HG02973 (cell line): ENCODE measurements at regions not wholly inside any gene's neighbourhood (a gene's known extent, or its start where the extent isn't known, plus 50 kb on each side); places are given as distances from the start of the nearest gene placed in this dataset.

Experiments
- ATAC-seq: cut with Tn5 transposase; IDR thresholded peaks from one replicate; pipeline ENCODE4 v1.9.1; 2021; ENCODE audit warnings: moderate library complexity; ENCODE audit not compliant: unreplicated experiment

DNA sequence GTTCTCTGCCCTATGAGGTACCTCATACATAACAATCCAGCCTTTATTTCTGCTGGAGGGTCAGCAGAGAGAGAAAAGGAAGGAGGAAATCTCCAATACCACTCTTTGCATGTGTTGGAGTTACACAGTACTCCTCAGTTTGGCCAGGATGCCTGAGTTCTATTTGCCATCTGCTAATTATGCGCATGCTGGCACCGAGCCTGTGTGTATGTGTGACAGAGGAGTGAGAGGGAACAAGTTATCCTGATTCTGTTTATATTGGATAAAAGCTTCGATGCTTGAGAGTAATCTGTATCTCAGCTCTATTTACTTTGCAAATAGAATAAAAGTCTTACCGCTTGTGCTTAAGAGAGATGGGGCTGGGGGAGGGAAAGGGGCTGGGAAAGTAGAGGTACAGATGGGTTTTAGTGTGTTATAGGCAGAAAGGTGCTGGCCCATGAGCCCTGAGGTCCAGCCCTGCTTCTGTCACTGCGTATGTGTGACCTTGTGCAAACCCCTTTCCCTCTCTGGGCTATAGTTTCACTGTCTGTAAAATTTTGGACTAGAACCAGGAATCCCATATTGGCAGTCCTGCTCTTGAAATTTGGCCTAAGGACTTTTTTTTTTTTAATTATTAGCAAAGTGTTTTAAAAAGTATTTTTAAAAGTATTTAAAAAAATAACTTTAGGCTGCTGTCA is 54.5 kb upstream of the PLXNA2 start:
- ATAC-seq = no peak

- ATAC-seq = no peak
These were observed 56.0 kb upstream of the PLXNA2 start for GRCh38 chr1:208300084-208300770.

DNA sequence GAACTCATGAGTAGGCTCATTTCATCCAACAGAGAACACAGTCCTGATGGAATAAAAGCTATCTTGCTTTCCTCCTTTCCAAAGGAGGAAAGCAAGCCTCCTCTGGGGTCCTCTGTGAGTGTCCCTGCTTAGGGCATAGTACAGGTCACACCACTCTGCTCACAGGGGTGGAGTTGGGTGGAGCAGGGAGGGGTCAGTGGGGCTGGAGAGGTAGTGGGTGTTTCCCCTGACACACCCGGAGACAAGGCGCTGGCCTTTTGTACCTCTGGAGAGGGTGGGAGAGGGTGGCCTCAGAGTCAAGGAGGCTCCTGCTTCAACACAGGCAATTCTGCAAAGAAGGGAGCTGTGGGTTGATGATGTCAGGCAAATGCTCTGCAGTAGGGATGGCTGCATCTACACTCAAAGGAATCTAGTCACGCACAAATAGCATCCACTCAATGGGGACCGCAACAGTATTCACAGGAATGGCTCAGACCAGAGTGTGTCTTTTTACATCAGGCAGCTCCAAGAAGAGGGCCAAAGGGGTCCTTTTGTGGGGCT is 58.6 kb upstream of the PLXNA2 start:
- no peak for ATAC-seq

- no peak for ATAC-seq
These were observed 59.8 kb upstream of the PLXNA2 start for GRCh38 chr1:208303743-208304712.

- no peak for ATAC-seq
These were observed 64.0 kb upstream of the PLXNA2 start for GRCh38 chr1:208308221-208308620.

DNA sequence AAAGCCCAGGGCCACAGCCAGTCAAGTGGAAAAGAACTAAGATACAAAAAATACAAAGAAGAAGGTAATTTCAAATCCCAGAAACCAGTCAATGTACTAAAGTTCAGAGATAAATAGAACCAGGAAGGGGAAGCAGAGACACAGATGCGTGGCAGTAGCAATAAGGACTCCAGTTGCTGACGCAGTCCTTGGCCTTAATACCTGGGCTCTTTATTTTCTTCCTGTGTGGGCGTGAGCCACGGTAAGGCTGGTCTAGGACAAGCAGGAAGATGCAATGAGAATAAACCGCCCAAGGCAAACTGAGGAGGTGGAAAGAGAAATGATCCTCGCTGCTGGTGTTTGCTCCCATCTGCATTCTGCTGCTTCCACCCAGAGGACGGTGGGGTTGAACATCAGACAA is 65.6 kb upstream of the PLXNA2 start:
- ATAC-seq = no peak

DNA sequence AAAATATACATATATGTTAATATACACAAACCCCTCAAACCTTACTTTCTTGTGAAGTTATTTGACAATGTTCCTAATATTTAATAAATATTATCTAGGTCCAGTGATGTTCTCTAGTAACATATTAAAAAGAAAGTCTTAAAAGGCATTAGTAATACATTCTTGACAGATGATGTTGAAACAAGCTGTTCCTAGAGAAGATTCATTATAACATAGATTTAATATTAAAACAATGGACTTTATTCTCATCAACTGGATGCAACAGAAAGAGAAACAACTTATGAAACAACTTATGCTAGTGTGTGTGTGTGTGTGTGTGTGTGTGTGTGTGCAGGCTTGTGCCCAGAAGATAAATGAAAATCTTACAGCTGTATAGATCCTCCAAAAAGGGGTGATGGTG is 68.5 kb upstream of the PLXNA2 start:
- ATAC-seq = no peak

GRCh38 chr1:208314431-208314830 is 70.2 kb upstream of the PLXNA2 start:
- no peak for ATAC-seq

- no peak for ATAC-seq
These were observed 74.1 kb upstream of the PLXNA2 start for GRCh38 chr1:208318150-208318734.

GRCh38 chr1:208324005-208324404 is 79.8 kb upstream of the PLXNA2 start:
- ATAC-seq = no peak

GRCh38 chr1:208326033-208326432 is 81.8 kb upstream of the PLXNA2 start:
- ATAC-seq = no peak

- no peak for ATAC-seq
These were observed 85.1 kb upstream of the PLXNA2 start for GRCh38 chr1:208329300-208329699.

DNA sequence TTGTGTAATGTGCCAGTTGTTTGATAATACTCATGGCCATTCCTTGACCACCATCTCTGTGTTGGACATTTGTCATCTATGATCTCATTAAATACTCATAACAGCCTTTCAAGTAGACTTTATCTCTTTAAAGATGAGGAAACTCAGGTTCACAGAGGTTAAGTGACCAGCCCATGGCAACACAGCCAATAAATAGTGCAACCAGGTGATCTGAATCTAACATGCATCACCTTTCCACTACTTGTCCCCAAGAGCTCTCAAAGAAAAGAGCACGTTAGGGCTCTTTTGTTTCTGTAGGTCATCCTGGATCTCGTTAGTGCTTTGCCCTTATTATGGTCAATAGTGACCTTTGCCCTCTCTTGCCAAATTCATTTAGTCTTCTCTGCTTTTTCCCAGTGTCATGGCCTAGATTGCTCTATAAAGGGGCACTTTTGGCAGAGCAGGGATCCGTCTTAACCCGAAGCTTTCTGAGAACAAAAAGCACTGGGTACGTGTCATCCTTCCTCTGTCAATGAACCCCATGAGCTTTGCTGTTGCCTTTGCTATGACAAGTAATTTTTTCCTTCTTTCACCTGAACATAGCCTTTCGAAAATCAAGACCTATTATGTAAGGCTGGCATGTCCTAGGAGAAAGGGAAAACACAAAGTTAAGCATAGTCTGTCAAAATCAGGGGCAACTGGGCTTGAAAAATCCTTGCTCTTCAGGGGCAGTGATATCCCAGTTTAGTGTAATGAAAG is 88.0 kb upstream of the PLXNA2 start:
- ATAC-seq = no peak

- ATAC-seq = no peak
These were observed 88.6 kb upstream of the PLXNA2 start for GRCh38 chr1:208332774-208333126.

GRCh38 chr1:208333676-208334075 is 89.5 kb upstream of the PLXNA2 start:
- ATAC-seq = no peak

- no peak for ATAC-seq
These were observed 91.4 kb upstream of the PLXNA2 start for GRCh38 chr1:208335371-208336136.

DNA sequence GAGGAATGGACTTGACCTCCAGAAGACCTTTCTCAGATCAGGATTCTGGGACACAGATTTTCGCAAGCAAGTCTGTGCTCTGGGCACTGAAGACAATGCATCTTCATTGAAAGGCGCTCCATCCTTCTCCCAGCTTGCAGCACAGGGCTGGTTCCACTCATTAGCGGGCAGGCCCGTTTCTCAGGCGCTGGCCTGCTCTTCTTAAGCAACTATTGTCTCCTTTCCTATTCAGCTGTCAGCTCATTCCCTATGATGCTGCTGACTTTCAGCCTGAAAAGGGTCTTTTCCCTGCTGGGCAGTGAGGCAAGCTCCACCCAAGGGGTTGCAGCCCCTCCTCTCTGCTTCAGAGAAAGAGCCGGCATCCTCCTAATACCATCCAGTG is 91.9 kb upstream of the PLXNA2 start:
- no peak for ATAC-seq

DNA sequence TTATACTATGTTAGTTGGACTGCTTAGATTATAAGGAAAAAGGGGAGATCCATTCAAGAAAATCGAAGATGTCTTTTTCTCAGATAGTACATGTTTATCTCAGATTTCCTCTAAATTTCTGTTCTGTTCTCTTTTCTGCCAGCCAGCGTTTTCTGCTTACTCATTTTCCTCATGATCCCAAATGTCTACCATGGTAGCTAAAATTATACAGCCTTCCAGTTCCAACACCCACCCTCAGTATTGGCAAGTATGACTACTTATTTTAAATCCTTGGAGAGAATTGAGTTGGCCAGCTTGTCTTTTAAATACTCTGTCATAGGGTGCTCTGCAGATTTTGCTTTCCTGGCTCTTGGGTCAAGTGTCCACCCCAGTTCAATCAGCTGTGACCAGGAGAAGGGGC is 95.7 kb upstream of the PLXNA2 start:
- ATAC-seq = no peak

GRCh38 chr1:208343226-208343625 is 99.0 kb upstream of the PLXNA2 start:
- no peak for ATAC-seq
